Stimulated activated CD4-positive, alpha-beta T cell treated with anti-CD3 and anti-CD28 coated beads, TNF-alpha, amount 100 ng/mL, for 4 hours (primary cell): ENCODE measurements at regions not wholly inside any gene's neighbourhood (a gene's known extent, or its start where the extent isn't known, plus 50 kb on each side); places are given as distances from the start of the nearest gene placed in this dataset.

Source experiments
- DNase-seq, 3 experiments: peaks; one replicate each; pipeline ENCODE4 v3.0.0-alpha.2; 2020; ENCODE audit warnings: low read depth in 3 of 3

DNA sequence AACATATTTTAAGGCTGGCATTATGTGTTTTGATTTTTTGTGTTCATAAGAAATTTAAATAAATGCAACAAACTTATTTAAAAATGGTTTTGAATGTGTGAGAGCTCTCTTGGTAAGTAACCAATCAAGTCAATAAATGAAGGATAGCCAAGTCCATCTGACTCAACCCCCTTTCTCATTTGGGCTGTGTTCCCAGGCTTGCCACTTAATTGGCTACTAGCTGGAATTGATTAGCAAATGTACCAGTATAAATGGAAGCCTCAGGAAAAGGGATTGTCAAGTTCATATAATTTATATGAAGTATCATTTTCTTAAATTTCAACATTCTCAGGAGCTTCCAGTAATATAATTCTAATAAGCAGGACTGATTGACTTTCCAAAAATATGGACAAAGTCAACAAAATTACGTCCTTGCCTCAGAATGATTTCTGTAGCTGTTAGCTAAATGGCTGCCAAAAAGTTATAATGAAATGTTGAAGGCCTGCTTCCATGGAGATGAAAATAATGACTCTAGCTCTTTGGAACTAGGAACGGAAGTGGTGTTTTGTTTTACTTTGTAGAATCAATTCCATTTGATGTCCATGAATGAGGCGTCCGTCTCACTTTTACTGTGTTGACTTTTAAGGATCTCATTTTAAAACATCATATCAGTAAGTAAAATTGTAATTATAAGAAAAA is 614.9 kb downstream of the CDH26 start:
- no peak for DNase-seq

DNA sequence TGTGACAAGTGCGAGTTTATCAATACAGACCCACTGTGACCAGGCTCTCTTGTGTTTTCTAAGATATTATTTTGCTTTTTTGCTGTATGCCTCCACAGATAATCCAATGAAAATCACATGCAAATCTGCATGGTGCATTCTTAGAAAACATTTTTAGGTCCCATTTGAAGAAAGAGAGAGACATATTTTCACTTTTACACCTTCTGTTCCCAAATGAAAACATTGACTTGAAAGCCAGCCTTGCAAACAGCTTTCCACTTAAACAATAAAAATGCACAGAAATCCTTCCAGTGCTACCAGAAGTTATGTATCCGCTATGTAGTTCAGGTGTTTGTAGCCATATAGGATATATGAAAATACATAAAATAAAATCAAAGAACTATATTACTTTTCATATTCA is 618.0 kb downstream of the CDH26 start:
- DNase-seq, result no peak

DNA sequence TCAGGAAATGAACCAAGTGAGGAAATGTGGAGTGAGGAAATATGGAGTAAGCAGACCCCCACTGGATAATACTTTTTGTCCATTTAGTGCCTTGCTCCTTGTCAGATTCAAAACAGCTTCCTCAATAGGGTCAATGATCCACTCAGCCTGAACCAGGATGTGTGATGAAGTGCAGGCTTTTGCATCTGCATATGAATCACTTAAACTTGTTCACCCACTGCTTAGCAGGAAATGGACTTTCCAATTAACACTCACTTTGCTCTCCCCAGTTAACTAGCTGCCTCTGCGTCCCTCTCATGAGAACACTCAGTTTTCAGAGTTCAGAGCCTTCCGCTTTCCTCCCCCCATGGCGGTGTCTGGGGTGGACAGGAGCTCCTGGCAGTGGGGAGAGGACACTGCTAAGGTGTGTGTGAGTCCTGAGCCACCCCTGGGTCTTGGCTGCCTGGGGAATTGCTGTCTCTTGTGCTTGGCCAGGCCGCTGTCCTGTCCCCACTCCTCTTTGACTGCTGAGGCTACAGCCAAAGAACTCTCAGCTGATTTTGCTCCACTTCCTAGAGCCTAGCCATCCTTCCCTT is 621.8 kb downstream of the CDH26 start:
- DNase-seq, result no peak

DNA sequence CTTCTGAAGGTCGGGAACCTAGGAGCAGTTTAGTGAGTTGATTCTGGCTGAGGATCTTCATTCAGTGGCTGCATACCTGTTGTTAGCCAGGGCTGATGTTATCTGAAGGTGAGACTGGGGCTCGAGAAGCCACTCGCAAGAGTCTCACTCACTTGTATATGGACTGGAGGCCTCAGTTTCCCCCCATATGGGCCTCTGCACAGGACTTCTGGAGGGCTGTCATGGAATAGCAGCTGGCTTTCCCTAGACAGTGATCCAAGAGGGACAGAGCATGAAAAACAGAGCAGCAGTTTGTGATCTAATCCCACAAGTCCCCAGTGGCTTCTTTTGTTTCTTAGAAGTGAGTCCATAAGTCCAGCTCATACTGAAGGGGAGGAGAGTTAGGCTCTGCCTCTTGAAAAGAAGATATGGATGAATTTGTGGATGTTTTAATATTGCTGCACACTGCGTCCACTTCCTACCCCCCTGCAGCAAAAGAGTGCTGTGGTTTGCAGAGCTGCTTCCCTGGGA is 623.4 kb downstream of the CDH26 start:
- DNase-seq, result no peak

DNA sequence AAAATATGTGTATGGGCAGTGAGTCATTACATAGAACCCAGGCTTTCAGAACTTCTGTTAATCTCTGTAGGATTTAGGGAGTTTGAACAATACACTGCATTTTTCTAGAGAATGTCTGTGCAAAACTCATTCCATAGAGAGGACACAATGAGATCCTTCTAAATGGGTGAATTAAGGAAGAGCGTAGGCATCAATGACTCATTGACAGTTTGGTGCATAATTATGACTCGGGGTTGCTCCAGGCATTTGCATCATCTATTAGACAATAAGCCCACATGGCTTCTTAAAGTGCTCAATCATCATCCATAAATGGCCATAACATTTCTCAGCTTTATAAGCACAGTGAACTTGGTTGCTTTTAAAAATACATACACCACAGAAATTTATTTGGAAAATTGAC is 625.5 kb downstream of the CDH26 start:
- no peak for DNase-seq

DNA sequence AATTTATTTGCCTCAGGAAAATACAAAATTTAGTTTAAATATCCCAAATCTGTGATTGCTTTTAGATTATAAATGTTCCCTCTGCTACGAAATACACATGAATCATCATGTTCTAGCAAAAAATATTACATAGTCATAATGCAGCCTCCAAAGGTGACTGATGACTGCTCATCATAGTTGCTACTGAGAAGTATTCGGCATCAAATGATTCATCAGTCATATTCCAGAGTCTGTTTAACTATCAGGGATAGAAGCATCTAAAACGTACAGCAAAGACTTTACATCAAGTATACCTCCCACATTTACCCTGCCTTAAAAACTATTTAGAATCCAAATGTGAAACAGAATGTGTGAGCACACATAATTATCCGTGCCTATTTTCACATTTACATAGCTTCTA is 626.0 kb downstream of the CDH26 start:
- no peak for DNase-seq

DNA sequence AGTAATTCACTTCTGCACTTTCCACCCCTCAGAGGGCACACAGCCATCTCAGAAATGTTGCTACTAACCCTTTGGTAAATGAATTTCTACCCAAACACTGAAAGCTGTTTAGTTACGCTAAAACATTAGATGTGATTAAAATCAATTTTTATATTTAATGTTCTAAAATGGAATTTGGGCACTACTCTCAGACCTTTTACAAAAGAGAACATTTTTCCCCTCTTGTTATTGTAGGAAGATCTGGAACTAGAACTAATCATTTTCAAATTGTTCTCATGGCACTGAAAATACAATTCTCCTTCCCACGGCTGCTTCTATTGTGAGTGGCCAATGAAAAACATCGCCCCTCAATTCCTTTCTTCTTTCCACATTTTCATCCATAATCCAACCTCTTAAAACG is 627.4 kb downstream of the CDH26 start:
- DNase-seq, result no peak

DNA sequence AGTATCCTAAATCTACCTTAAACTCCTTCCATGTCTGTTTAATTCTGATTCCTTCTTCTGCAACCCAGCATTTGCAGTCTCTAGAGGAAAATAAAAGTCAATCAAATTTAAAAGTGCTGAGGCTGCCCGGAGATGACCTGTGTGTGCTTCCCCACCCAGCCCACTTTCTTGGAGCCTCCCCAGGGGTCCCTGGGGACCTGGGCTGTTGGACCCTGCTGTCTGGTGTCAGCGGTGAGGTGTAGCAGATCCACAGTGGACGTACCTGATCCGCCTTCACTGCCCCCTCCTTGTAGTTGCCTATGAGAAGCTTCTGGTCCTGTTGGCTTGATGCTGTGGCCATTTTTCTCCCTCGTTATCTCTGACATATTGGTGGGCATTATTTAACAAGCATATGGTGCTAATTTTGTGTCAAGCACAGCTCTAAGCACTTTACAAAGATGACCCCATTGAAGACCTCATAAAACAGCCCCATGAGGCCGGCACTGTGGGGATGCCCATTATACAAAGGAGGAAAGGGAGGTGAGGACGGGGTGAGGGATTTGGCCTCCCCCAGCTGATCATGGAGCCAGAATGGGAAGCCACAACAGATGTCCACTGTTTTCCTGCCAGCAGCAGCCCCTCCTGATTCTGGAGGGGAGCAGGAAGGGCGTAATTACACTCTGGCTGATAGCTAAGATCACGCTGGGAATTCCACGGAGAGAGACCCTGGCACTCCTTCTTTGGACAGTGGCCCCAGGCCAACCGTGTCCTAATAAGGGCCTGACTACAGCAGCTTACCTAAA is 628.2 kb downstream of the CDH26 start:
- no peak for DNase-seq

DNA sequence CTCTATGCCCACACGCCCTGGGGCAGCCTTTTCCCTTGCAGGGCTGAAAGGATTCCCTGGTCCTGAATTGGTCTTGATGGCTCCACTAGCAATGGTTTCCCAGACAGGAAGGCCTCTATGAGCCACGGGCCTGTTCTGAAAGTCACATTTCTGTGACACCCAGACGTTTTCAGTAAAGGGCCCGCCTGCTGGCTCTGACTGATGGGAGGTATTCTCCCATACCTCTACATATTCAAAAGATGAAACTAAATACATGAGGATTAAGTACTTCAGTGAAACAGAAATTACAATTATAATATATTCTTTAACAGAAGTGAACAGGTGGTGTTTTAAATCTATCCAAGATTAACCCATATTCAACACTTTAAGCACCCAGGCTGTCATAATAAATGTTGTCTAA is 629.8 kb downstream of the CDH26 start:
- no peak for DNase-seq

DNA sequence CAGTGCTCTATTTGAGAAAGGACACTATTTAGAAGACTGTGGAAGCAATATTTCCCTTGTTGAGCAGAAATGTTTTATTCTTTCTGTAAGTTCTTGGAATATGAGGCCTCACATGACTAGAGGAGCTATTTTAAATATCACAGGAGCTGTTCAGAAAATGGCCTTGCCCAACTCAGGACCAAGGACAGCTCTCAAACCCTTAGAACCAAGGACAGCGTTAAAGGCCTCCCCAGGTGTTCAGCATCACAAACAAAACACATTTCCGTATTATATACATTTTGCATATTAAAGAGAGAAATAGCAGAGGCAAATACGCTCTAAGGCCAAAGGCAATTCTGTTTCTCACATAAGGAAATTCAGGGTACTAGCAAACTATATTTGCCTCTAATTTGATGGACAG is 631.4 kb downstream of the CDH26 start:
- no peak for DNase-seq

DNA sequence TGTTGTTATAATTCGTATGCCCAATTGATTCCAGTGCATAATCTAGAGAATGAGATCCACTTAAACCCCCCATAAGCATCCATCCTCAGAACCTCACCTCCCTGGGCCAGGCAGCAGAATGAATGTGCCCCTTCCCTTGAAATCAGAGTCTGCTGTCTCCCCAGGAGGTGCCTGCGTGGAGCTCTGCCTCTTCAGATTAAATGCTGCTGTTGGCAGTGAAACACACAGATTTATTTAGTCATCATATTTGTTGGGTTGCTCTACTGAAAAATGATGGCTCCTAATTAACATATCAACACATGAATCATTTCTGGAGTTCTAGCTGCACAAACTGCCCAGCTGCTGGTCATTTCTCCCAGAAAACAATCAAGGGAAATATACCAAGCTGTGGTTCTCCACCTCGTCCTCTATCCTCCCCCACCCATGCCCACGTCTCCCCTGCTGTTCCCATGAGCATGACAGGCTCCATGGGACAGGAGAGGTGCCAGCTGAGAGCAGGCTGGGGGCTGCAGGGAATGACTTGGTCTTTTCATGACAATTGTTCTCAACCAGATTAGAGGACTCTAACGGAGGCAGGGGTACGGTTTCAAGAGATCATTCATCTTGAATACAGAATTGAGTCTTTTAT is 633.1 kb downstream of the CDH26 start:
- DNase-seq, result no peak

DNA sequence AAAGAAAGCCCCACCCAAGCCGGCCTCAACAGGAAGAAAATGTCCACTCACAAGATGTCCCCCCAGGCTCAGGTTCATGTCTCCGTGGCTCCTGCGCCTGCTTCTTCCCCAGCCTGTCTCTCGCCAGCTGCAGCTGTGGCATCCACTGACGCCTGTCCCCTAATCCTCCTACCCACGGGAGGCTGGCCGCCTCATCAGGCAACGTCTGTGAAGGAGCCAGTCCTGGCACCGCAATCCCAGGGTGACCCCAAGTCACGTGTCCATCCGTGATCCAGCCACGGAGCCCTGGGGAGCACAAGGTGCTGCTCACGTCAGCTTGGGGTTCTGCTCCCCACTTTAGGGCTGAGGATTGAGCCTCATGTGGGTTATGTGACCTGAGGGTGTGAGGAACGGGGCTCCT is 640.3 kb downstream of the CDH26 start:
- no peak for DNase-seq

DNA sequence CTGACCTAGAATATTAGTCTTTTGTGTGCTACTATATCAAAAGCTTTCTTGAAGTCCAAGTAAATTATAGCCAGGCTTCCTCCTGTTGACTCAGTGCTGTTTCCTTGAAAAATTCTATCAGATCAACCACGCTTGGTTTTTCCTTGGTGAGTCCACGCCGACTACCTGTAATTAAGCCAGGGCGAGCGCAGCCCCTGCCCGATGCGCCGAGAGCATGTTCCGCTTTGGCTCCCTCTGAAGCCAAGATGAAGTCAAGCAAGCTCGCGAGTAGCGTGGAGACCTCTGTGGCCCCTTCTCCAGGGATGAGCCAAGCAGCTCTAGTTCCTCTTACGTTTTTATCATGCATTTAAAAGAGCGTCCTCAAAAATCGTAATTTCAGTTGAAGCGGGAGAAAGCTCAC is 641.2 kb downstream of the CDH26 start:
- no peak for DNase-seq

DNA sequence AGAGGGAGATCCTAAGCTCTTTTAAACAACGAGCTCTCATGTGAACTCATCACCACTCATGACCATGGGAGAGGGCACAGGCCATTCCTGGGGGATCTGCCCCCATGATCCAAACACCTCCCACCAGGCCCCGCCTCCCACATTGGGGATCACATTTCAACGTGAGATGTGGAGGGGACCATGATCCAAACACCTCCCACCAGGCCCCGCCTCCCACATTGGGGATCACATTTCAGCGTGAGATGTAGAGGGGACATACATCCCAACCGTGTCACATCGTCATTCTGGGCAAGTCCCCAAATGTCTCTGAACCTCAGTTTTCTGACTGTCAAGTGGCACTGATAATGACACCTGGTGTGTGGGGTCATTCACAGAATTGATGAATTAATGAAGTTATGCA is 641.8 kb downstream of the CDH26 start:
- DNase-seq, result no peak

DNA sequence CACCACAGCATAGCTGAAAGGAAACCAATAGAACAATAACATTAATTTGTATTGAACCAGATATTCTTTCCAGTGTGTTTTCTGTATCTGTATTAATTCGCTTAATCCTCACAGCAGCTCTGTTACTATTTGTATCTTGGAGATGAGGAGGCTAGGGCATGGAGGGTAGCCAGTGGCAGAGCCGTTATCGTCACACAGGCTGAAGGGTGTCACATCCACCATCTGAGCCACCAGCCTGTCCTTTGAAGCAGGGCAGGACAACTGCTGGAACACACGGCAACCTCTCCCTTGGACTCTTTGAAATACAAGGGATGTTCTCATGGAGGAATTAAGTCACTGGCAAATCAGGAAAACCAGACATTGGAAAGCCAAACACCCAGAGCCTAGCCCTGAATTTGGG is 628.0 kb upstream of the CDH4 start:
- no peak for DNase-seq

DNA sequence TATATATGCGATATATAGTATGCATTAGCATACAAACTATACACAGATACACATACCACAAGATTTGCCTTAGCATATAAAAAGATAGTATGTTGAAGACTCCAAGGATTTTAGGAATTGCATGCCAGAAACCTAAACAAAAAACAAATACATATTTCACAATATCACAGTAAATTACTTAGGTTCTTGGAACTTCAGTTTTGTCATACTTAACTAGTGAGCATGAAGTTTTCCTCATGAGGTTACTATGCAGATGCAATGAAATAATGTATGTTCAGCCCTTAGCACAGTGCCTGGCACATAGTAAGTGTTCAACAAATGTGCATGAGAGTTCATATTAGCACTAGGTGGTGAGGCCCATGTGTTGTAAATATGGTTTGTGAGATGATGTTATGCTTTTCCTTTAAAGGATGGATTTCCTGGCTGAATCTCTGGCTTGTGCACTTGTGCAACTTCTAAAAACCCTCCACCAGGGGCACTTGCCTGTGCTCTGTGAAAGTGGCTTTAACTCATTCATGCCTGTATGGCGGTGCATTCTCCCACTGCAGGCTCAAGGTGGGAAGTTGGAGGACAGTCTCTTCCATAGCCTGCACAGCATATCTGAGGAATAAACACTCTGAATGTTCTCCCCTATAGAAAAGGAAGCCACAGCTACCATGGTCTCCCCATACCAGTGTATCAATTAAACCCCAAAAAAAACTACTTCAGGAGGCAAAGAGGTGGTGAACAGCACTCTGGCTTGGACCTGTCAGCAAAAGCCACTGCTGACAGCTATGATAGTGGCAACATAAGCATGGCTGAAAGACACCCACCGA is 624.1 kb upstream of the CDH4 start:
- DNase-seq, result no peak

DNA sequence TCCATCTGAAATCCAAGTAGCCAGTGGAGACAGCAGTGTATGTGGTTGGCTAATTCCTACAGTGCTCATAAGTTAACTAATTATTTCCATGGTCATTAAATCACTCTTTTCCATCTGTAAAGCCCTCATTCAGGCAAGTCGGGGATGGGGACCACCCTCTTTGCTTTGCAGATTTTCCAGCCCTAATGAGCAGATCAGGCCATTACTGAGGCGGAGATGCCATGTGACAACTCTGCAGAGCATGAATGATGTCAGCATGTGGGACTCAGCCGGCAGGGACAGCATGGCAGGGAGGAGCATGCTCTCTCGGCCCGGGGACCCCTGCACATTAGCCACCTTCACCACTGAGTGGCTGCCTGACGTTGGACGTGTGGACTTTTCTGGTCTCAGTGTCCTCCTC is 623.3 kb upstream of the CDH4 start:
- no peak for DNase-seq

DNA sequence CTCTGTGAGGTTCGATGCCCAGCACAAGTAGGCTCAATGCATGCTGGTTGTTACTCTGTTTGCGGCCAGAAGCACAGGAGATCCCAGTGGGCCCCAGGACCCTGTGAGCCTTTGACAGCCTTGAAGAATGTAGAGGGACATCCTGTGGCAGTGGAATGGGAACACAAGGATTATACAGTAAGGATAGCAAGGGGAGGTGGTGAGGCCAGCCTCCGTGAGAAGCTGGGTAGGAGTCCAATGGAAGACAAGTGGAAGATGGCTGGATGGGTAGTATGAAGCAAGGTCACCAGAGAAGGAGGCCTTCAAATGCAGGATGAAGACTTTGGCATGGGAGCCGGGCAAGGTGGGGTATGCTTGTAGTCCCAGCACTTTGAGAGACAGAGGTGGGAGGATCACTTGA is 622.9 kb upstream of the CDH4 start:
- DNase-seq, result no peak

DNA sequence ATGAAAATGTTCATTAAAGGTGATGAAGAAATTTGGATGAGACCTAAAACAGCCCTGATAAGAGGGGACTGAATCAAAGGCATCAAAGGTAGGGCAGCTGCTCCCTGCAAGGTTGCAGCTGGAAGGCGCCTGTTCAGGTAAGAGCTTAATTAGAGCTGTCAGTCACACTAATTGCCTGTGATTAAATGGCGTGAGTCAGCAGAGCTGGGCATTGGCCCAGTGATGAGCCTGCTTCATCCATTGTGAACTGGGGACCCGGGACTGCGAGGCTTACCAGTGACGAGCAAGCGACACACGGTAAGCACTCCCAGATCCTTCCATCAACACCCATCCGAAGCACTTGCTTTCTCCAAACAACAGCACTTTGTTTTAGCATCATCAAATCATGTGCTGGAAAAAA is 621.5 kb upstream of the CDH4 start:
- DNase-seq, result no peak

DNA sequence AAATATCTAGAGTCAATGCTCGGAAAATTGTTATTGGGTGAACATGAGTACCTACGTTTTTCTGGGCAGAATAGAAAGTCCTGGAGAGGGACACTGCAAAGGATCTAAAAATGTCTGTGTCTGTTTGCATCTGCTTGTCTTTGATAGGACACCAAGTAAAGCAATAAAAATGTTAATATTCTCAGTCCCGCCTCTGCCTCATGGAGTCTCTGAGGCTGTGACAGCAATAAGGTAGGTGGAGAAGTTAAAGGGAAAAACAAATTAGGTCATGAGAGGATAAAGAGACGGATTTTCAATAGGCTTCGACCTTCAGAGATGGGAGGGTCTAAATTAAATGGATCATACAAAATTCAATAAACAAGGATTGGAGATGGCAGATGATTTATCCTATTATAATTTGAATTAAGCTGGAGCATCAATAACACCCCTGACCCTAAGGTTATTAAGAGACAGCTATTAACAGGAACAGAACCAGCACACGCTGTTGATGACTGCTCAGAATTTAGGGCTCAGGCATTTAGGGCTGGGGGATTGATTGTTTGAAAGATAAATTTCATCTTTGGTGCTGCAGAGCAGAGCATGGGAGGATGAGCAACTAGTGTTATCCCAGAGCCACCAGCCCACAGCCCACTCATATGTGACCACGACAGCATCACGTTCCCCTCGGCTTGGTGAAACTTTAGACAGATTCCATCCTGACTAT is 620.3 kb upstream of the CDH4 start:
- DNase-seq, result no peak
